GM21576 (cell line): ENCODE measurements at regions not wholly inside any gene's neighbourhood (a gene's known extent, or its start where the extent isn't known, plus 50 kb on each side); places are given as distances from the start of the nearest gene placed in this dataset.

Source experiments
- ATAC-seq: cut with Tn5 transposase; IDR thresholded peaks from one replicate; pipeline ENCODE4 v1.9.1; 2021; ENCODE audit warnings: mild to moderate bottlenecking, moderate library complexity; ENCODE audit not compliant: unreplicated experiment

- ATAC-seq, result no peak
Measured at GRCh38 chr2:41992671-41993434, 55.0 kb upstream of the PKDCC start.

GRCh38 chr2:41993435-41993925, 54.3 kb upstream of the PKDCC start:
- ATAC-seq, result no peak

- no peak for ATAC-seq
Measured at GRCh38 chr2:41994233-41994637, 53.6 kb upstream of the PKDCC start.

- no peak for ATAC-seq
Measured at GRCh38 chr2:41994661-41995060, 53.2 kb upstream of the PKDCC start.

- ATAC-seq, result no peak
Measured at GRCh38 chr2:41997561-41997960, 50.3 kb upstream of the PKDCC start.
